Activated T-cell treated with anti-CD3 and anti-CD28 coated beads for 24 hours (primary cell): ENCODE measurements at regions not wholly inside any gene's neighbourhood (a gene's known extent, or its start where the extent isn't known, plus 50 kb on each side); places are given as distances from the start of the nearest gene placed in this dataset.
"Not testable (repeated sequence)": the region's sequence is repeated elsewhere in the genome, so short reads cannot be mapped to it uniquely, and the experiment has no call there.

ENCODE experiments used
- DNase-seq: peaks from one replicate; pipeline ENCODE4 v3.0.0-alpha.2; 2020; ENCODE audit warnings: low read depth

DNA sequence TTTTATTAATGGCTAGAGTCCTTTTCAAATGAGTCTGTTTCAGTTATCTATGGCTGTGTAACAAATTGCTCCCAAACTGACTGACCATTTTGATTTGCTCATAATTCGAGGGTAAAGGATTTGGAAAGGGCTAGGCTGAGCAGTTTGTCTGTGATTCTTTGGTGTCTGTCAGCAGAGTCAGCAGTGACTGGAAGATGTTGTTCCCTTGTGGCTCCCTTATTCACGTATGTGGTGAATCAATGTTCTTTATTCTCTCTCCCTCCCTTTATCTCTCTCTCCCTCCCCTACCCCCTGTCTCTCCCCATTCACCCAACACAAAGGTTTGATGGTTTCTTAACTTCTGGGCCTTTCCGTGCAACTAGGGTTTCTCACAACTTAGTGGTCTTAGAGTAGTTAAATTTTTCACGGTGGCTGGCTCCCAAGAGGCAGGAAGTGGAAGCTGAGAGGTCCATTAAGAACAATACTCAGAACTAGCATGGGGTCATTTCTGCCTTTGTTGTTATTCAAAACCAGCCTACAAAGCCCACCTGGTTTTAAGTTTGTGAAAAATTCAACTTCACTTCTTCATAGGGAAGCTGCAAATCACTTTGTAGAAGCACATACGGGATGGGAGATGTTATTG, 772.5 kb upstream of the SLITRK1 start:
- no peak for DNase-seq

DNA sequence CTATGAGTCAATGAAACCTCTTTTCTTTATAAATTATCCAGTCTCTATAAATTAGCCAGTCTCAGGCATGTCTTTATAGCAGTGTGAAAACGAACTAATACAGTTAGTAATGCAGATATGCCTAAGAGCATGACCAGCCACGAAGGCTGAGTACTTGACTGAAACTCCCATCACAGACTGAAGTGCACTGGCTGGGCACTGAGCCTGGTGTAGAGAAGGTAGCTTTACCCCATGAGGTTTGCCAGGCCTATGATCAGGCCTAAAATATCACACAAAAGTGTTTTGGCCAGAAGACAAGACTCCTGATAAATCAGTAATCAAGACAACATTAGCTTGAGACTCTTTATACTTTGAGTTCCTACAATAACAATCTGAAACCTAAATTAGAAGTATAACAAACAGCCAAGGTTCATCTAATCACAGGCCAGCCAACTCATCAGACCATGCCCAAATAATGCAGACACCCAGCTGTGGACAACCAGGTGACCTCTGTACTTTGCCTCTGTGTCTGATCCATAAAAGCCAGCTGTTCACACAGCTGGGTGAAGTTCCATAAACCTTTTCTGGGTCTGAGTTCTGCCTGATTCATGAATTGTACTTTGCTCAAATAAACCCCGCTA, 771.8 kb upstream of the SLITRK1 start:
- no peak for DNase-seq

DNA sequence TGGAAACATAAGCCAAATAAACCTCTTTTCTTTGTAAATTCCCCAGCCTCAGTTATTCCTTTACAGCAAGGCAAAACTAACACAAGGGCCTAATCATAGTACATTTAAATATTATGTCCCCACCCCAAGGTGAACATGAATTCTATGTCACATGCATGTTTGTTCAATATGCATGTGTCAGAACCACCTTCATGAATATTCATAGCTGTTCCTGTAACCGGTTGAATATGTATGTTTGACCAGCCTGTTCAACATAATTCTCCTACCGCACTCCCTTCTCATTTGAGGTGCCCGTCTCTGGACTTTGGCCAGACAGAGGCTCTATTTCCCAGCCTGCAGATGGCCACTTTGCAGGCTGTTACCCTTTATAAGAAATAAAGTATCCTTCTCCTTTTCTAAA, 769.4 kb upstream of the SLITRK1 start:
- DNase-seq, result no peak

DNA sequence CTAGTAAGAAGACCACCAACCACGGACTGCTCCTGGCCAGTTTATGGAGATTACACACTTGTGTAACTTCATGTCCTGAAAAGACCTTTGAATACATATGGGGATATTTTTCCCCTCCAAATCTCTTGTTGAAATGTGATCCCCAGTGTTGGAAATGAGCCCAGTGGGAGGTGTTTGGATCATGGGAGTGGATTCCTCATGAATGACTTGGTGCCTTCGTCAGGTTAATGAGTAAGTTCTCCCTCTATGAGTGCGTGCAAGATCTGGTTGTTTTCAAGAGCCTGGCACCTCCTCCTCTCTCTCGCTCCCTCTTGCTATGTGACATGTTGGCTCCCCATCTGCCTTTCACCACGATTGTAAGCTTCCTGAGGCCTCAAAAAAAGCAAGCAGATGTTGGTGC, 769.0 kb upstream of the SLITRK1 start:
- DNase-seq, result no peak

DNA sequence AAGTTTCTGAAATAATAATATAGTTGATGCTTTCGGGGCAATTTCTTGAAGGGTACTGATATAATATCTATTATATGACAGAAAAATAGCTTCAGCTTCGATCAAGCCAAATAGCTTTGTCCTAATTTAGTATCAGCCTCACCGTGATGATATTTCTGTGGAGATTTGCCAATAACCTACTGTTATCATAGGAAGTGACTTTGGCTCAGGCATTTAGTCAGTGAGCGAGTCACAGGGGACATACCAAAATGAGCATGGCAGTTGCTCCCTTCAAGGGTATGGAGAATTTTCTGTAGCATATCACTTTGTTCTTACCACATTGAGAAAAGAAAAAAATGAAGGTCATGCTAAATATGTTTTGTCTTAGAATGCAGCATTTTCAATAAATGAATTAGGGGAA, 767.6 kb upstream of the SLITRK1 start:
- DNase-seq, result no peak

DNA sequence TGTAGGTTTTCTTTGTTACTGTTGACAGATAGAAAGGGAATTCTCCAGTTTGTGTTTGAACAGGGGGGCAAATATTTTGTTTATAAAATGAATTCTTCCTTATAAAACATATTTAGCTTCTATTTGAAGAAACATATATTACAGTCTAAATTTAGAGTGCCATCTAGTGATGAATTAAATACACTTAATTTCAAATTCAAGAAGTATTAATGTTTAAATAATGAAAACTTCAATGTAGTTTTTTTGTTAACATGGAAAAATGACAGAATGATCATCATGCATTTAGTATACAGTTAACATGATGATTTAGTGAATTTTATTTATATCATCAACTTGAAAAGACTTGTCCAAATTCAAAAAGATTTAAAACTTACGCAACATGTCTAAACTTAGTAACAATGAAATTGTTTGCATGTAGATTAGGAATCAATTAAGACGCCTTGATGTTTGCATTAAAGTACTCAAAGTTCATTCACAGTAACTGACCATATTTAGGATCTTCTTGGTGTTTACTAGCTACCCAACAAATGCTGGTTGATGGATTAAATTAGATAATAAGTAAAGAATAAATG, 765.9 kb upstream of the SLITRK1 start:
- no peak for DNase-seq

DNA sequence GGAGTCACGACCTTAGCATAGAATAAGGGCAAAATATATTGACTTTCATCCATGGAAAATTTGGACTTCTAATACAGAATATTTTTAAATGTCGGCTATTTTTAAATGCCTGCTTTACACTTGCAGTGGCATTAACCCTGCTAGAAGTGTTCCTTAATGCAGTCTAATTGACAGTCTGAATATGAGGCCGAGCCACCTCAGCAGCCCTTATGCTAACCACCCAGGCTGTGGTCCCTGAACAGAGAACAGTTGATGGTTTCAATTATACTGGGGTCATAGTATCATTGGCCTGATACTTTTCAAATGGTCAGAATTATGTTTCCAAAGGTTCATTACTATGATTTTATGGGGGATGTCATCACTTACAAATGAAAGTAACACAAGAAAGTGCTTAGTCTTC, 764.7 kb upstream of the SLITRK1 start:
- DNase-seq, result no peak

DNA sequence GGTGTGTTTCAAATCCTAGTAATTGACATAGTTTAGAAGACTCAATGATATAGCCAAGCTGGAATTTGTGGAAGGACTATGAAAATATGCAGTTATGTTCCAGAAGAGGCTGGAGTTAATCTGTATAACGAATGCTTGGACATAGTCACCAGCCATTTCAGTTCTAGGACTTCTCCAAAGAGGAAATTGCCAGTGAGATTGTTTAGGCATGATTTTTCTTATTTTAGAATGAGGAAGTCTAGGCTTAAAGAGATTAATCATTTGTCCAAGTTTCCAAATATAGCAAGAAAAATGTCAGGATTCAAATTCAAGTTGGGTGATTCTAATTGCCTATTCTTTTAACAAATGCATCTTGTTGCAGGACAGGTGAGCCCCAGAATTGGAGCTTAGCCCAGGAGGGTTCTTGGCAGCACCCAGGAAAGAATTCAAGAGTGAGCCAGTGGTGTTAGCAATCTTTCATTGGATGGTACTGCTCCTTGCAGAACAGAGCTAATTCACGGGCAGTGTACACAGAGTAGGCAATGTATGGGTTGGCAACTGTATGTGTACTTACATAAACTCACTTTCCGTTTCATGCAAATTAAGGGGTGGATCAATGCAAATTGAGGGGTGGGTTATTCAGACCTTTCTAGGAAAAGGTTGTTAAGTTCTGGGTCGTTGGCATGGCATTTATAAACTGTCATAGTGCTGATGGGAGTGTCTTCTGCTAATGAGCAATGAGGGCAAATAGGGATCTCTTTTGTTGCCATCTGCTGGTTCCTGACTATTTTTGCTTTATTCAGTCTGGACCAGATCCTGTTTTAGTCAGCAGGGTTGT, 763.1 kb upstream of the SLITRK1 start:
- DNase-seq, result no peak

DNA sequence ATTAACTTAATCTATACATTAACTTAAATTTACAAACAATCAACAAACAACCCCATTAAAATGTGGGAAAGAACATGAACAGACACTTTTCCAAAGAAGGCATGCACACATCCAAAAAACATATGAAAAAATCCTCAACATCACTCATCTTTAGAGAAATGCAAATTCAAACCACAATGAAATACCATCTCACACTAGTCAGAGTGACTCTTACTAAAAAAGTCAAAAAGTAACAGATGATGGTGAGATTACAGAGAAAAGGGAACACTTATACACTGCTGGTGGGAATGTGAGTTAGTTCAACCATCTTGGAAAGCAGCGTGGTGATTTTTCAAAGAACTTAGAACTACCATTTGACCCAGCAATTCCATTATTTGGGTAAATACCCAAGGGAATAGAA, 759.2 kb upstream of the SLITRK1 start:
- DNase-seq, result no peak

DNA sequence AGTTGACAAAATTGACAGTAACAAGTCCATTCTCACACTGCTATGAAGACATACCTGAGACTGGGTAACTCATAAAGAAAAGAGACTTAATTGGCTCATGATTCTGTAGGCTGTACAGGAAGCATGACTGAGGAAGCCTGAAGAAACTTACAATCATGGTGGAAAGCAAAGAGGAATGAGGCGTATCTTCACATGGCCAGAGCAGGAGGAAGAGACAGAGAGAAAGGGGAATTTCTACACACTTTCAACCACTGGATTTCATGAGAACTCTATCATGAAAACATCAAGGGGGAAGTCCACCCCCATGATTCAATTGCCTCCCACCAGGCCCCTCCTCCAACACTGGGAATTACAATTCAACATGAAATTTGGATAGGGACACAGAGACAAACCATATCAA, 758.4 kb upstream of the SLITRK1 start:
- DNase-seq, result no peak

DNA sequence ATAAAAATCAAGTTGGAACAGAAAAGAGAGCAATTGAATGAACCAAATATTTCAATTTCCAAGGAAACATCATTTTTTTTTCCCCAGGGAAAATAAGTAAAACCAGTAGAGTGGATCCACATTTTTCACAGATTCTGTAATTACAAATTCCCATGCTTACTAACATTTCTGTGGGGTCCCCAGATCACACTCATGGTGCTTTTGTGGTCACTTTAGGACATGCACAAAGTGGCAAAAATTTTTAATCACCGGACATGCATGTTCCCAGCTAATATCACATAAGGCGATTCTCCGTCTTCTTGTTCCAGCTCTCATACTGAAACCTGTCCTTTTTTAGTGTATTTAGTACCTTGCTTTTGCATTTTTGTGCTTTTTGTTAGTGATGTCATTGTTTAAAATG, 748.2 kb upstream of the SLITRK1 start:
- no peak for DNase-seq

DNA sequence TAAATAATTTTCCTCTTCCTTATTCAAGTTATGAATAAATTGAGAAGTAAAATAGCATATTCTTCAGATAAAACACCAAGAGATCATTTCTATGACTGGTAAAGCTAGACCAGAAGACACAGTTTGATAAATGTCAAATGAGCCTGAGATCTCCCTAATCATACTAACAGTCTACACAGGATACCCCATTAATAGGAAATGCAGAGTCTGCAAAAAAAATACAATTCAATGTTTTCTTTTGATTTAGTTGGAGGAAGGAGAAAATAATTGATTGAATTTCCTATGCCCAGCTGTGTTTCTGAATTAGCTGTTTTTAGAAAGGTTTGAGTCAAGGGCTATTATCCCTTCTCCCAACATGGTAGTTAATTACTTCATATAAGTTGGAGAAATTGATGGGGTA, 734.6 kb upstream of the SLITRK1 start:
- no peak for DNase-seq

DNA sequence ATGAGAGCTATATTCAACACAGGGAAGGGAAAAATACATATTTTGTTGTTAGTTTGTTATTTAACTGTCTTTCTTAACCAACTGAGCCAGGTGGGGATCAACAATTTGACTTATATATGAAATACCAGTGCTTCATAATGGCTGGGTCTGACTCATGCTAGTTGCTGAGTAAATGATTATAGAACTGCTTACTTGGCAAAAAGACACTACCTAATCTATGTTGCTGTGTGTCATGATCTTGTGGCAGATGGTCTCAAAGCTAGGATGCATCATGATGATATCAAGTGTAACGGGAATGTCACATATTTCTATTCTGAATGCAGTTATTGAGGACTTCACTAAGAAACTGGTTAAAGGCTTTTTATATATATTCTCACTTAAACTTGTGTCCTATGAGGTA, 727.4 kb upstream of the SLITRK1 start:
- no peak for DNase-seq

DNA sequence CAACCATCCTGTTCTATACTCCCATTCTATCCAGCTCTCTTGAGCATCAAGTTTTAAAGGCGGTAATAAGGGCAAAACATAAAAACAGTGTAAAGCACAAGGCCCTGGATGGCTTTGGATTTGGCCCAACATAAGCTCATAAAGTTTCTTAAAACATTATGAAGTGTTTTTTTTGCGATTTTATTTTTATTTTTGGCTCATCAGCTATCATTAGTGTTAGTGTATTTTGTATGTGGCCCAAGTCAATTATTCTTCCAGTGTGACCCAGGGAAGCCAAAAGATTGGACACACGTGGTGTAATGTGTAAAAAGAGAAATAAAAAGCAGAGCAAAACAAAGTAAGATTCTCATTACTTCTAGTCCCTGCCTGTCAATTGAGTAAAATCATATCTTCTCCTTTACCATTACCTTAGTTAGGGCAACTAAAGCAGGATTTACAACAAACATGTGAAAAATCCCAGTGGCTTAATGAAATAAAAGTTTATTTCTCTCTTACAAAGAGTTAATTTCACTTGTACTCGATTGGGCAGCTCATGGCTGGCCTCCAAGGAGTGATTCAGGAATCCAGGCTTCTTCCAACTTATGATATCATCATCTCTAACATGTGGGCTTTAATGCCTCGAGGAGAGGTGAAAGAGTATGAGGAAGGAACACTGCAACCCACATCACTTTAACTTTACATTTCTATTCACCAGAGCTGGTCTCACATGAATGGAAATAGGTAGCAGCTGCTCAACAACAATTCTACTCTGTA, 725.2 kb upstream of the SLITRK1 start:
- DNase-seq, result no peak

DNA sequence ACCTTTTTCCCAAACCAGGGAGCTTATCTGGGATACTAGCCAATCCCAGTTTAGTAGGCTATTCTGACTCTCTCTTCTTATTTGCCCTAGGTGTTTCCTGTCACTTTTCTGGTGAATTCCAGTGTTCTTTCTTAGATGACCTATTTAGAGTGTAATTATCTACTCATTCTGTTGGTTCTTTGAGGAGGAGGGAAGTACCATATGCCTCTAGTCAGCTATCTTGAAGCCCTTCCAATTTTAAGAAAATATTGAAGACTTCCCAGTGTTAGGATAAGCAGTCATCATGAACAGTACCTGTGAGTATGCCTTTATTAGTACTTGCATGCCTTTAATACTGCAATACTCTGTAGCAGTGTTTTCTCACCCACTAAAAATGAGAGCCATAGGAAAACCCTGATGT, 724.3 kb upstream of the SLITRK1 start:
- DNase-seq, result no peak

DNA sequence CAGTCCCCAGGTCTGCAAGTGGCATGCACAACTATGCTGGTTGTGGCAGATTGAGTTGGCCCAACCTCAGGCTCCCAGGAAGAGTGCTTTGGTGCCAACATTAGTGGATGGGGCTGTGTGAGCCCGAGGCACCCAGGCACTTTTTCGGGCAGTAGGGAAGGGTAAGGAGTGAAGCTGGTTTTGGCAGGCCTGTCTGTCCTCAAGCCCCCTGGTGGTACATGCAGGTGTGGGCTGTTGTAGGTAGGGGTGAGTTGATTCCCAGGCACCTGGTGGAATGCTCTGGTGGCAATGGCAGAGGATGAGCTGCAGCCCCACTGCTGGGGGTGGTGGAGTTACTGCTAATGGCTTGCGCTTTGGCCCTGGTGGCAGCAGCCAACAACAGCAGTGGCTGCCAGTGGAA, 723.7 kb upstream of the SLITRK1 start:
- DNase-seq, result no peak

DNA sequence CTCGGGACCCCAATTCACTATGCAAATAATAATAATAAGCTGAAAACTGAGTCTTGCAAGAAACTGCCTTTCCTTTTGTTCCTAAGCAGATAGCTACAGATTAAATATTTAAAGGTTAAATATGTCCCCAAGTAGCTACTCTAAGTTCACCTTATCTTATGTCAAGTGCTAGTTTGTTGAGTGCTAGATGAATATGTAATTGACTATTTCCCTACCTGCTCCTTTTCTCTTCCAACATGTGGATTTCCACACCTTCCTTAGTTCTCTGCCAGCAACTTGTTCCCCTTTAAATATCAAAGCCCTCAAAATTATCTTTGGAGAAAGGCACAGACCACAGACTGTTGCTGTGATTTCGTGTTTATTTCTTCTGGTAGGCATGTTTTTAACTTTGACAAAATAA, 709.2 kb upstream of the SLITRK1 start:
- DNase-seq, result no peak

DNA sequence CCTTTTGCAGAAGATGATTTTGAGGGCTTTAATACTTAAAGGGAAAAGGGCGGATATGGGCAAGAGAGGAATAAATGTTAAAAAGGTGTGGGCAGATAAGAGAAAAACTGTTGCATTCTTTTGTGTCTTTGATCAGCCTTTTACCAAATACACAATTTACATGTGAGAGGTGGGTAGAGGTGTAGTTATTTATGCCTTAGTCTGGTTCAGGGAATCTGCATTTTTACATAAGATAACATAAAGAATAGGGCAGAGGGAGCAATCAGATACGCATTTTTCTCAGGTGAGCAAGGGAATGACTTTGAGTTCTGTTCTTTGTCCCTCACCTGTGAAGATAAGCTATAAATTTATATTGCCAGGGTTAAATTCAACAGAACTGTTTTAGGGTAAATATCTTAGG, 708.4 kb upstream of the SLITRK1 start:
- DNase-seq, result no peak

DNA sequence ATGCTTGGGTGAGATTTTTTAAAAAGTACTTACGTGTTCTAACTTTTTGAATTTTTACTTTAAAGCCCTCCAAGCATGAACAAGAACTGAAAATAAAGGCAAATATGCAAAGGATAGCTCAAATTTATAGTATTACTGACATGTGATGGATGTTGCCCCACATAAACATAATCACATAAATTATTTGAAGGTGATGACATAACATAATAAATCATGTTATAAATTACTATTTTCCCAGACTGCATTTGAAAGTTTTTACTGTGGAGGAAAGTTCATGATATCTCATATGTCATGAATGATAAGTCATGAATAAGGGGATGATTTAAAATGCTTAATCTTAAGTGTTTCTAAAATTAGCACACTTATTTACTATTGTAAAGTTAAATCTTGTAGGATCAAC, 705.7 kb upstream of the SLITRK1 start:
- no peak for DNase-seq

DNA sequence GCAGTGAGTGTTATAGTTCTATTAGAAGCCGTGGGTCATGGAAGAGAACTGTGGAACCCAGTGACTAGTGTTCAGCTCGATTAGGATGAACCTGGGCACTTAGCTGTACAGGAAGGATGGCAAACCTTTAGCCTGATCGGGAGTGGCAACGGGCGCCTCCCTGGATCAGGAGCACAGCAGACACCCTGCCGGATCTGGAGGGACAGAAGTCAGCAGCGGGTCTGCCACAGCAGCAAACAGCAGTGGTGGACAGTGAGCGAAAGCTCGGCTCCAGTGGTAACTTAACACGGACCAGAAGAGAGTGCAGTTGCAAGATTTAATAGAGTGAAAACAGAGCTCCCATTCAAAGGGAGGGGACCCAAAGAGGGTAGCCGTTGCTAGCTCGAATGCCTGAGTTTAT, 697.6 kb upstream of the SLITRK1 start:
- not testable (repeated sequence) for DNase-seq

DNA sequence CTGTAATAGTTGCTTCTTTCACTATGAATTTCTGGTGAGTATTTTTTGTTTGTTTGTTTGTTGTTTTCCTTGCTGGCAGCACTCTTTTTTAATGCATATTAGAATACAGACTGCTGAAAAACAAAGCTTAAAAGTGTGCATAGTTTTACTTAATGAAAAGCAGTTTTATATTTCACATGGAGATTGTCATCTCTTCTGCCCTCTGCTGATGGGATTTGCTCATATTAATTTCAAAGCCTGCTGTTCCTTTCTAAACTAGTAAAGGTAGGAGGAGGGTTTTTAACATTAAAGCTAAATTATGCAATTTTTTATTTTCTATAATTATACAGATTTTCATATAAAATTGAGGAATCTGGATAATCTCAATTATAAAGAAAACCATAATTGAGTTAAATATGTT, 692.6 kb upstream of the SLITRK1 start:
- no peak for DNase-seq

DNA sequence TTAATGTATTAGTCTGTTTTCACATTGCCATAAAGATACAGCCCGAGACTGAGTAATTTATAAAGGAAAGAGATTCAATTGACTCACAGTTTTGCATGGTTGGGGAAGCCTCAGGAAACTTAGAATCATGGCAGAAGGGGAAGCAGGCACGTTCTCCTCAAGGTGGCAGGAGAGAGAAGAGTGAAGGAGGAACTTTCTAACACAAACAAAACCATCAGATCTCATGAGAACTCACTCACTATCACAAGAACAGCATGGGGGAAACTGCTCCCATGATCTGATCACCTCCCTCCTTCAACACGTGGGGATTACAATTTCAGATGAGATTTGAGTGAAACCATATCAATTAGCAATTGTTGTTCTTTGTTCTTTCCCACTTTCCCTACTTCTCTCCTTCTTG, 689.0 kb upstream of the SLITRK1 start:
- DNase-seq, result no peak

DNA sequence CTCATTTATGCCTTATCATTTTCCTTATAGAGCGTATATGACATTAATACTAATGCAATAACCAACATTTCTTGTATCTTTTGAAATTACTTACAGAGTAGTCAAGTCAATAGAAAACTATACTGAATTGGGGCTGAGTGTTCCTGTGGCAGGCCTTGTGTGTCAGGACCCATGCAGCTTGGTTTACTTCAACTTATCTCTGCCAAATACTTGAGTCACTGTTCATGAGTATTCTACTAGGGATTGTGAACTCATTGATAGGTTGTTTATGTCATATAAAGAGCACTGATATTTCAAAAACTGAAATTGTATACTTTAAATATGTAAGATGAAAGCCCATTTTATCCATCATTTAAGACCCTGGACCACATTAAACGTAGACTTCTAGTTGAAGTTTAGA, 688.6 kb upstream of the SLITRK1 start:
- no peak for DNase-seq
